HEK293T (cell line): ENCODE measurements at regions not wholly inside any gene's neighbourhood (a gene's known extent, or its start where the extent isn't known, plus 50 kb on each side); places are given as distances from the start of the nearest gene placed in this dataset.

Experiments used
- CTCF ChIA-PET: fragments of 350-600 bp; formaldehyde crosslinking; extraction: SDS; loops from one replicate; lab custom pipeline; 2021; ENCODE audit warnings: antibody characterized with exemption, inconsistent platforms; lab: Yijun Ruan, JAX
- POLR2A ChIA-PET: fragments of 350-600 bp; formaldehyde crosslinking; extraction: SDS; loops from one replicate; lab custom pipeline; 2020; ENCODE audit warnings: antibody characterized with exemption, inconsistent platforms; lab: Yijun Ruan, JAX
- DNase-seq: peaks from one replicate; pipeline ENCODE4 v3.0.0; 2012; ENCODE audit warnings: mixed read lengths; ENCODE audit errors: extremely low spot score
- ARNT ChIP-seq: fragments of 450-650 bp; IDR thresholded peaks from 2 replicates; pipeline ENCODE4 v1.6.1; 2017; ENCODE audit warnings: mild to moderate bottlenecking
- BHLHE40 ChIP-seq: fragments of 450-650 bp; IDR thresholded peaks from 2 replicates; pipeline ENCODE4 v1.6.1; 2016; ENCODE audit warnings: mild to moderate bottlenecking, moderate library complexity, borderline replicate concordance
- CTBP1 ChIP-seq: fragments of 450-650 bp; IDR thresholded peaks from 2 replicates; pipeline ENCODE4 v1.6.1; 2016; ENCODE audit warnings: borderline replicate concordance
- ELF4 ChIP-seq: fragments of 450-650 bp; IDR thresholded peaks from 2 replicates; pipeline ENCODE4 v1.6.1; 2017; ENCODE audit warnings: antibody characterized with exemption
- FOXA1 ChIP-seq: fragments of 450-650 bp; IDR thresholded peaks from 2 replicates; pipeline ENCODE4 v1.6.1; 2016; ENCODE audit warnings: mild to moderate bottlenecking
- FOXK2 ChIP-seq: fragments of 450-650 bp; IDR thresholded peaks from 2 replicates; pipeline ENCODE4 v1.6.1; 2016; ENCODE audit warnings: mild to moderate bottlenecking
- FOXM1 ChIP-seq: fragments of 450-650 bp; IDR thresholded peaks from 2 replicates; pipeline ENCODE4 v1.6.1; 2017; ENCODE audit warnings: mild to moderate bottlenecking, borderline replicate concordance
- HDGF ChIP-seq: fragments of 450-650 bp; IDR thresholded peaks from 2 replicates; pipeline ENCODE4 v1.6.1; 2017; ENCODE audit warnings: antibody characterized with exemption, borderline replicate concordance
- L3MBTL2 ChIP-seq: fragments of 450-650 bp; conservative IDR thresholded peaks from 2 replicates; pipeline ENCODE4 v1.6.1; 2016; ENCODE audit warnings: mild to moderate bottlenecking
- LEF1 ChIP-seq: fragments of 450-650 bp; IDR thresholded peaks from 2 replicates; pipeline ENCODE4 v1.6.1; 2017; ENCODE audit warnings: mild to moderate bottlenecking, borderline replicate concordance
- NFRKB ChIP-seq: fragments of 450-650 bp; IDR thresholded peaks from 2 replicates; pipeline ENCODE4 v1.6.1; 2016; ENCODE audit warnings: mild to moderate bottlenecking, moderate library complexity
- SP1 ChIP-seq: fragments of 450-650 bp; IDR thresholded peaks from 2 replicates; pipeline ENCODE4 v1.6.1; 2017
- SUZ12 ChIP-seq: fragments of 450-650 bp; IDR thresholded peaks from 2 replicates; pipeline ENCODE4 v1.6.1; 2016; ENCODE audit warnings: mild to moderate bottlenecking
- TARDBP ChIP-seq: fragments of 450-650 bp; IDR thresholded peaks from 2 replicates; pipeline ENCODE4 v1.6.1; 2016
- ZNF384 ChIP-seq: fragments of 450-650 bp; IDR thresholded peaks from 2 replicates; pipeline ENCODE4 v1.6.1; 2016
- TF ChIP-seq, protein P1 (sequence below): fragments of 450-650 bp; IDR thresholded peaks from 2 replicates; pipeline ENCODE4 v1.6.1; 2016

DNA sequence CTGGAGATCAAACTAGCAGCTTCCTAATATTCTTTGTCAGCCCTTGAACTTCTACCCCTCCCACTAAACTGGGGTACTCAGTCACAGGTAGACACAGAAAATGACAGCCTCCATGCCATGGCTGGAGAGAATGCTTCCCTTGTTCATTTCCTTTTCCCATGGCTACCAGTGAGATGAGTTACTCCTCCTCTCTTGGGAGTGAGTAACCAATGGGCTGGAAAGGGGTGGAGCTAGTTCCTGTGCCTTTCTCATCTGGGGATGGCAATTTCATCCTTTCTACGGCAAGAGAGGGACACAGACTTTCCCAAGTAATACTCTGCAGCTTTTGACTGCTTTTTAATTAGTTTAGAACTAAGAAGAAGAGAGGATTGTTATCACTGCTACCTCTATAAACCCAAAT, 1045.6 kb upstream of the WWC1 start:
- POLR2A ChIA-PET: no interaction called here
- CTCF ChIA-PET: no interaction called here
- DNase-seq: no peak
- TF ChIP-seq FOXK2 (no peak), BHLHE40 (no peak), SUZ12 (no peak), NFRKB (no peak), FOXM1 (no peak)
- TF ChIP-seq, protein P1, sequence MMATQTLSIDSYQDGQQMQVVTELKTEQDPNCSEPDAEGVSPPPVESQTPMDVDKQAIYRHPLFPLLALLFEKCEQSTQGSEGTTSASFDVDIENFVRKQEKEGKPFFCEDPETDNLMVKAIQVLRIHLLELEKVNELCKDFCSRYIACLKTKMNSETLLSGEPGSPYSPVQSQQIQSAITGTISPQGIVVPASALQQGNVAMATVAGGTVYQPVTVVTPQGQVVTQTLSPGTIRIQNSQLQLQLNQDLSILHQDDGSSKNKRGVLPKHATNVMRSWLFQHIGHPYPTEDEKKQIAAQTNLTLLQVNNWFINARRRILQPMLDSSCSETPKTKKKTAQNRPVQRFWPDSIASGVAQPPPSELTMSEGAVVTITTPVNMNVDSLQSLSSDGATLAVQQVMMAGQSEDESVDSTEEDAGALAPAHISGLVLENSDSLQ: no peak

- POLR2A ChIA-PET: no interaction called here
- CTCF ChIA-PET: no interaction called here
- DNase-seq: no peak
- TF ChIP-seq TARDBP: no peak
- no peak for TF ChIP-seq HDGF
- TF ChIP-seq FOXK2: no peak
- TF ChIP-seq FOXM1: no peak
- TF ChIP-seq ARNT: no peak
- no peak for TF ChIP-seq SP1
- no peak for TF ChIP-seq L3MBTL2
- TF ChIP-seq NFRKB: no peak
- TF ChIP-seq BHLHE40: no peak
Observed at GRCh38 chr5:167247816-167248215, 1043.6 kb upstream of the WWC1 start.

DNA sequence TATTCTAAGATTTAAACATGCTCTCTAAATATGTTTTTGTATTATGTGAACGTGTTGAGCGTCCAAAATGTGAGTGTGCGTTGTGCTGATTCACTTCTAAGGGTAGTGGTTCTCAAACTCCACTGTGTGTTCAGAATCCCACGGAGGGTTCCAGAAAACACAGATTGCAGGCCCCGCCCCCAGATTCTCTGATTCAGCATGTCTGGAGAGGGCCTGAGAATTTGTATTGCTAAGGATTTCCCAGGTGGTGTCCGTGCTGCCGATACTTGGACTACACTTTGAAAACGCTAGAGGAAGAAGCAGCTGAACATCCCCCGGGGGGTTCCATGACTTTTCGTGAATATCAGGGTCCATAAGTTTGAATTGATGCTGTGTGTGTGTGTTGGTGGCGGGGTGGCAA, 1043.2 kb upstream of the WWC1 start:
- CTCF ChIA-PET: no interaction called here
- DNase-seq: no peak
- TF ChIP-seq ZNF384 (no peak), FOXK2 (no peak), L3MBTL2 (no peak), ARNT (no peak), SUZ12 (no peak), CTBP1 (no peak), FOXA1 (no peak), BHLHE40 (no peak), SP1 (no peak), NFRKB (no peak), ELF4 (no peak), TARDBP (no peak), FOXM1 (no peak), LEF1 (no peak), HDGF (no peak)
- TF ChIP-seq, protein P1: no peak
- POLR2A ChIA-PET: no interaction called here

DNA sequence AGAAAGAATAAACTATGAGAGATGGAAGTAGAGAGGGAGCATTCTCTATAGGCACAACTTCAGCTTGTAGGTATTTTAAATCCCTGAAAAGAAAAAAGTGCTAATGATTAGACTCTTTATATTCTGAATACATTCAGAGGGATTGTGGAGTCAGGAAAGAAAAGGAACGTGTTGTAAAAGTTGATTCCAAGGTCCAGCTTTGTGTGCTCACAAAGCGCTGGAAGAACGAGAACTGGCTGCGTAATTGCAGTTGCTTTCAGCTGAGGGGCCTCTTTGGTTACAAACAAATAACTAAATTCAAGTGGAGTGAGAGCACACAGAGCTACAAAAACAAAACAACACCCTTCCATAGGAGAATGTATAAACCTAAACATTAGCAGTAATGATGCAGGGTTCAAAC, 1040.4 kb upstream of the WWC1 start:
- ChIA-PET CTCF (no interaction called here), POLR2A (no interaction called here)
- no peak for DNase-seq
- no peak for TF ChIP-seq SUZ12
- TF ChIP-seq, protein P1: no peak
- TF ChIP-seq FOXK2: no peak

DNA sequence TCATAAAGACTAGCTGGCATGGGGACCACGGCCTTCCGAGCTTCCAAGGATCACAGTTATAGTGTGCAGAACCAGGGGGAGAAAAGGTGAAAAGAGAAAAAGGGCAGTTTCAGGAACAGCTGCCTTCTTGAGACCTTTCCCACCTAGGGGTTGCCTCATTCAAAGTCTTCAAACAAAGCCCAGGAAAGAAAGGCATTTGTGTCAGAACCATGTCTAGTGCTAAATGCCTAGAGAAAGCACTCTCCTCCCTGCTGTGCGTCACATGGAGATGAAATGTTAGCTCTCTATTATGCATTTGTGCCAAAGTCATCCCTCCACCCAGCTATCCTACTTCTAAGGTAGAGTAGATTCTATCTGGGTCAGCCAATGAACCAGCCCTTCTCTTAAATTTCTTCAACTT, 1037.3 kb upstream of the WWC1 start:
- POLR2A ChIA-PET: no interaction called here
- no peak for DNase-seq
- CTCF ChIA-PET: no interaction called here
- TF ChIP-seq, protein P1: no peak
- no peak for TF ChIP-seq ZNF384

GRCh38 chr5:167255926-167256325, 1035.5 kb upstream of the WWC1 start:
- TF ChIP-seq CTBP1: no peak
- no peak for TF ChIP-seq TARDBP
- TF ChIP-seq FOXK2: no peak
- TF ChIP-seq NFRKB: no peak
- TF ChIP-seq FOXA1: no peak
- TF ChIP-seq ELF4: no peak
- DNase-seq: no peak
- POLR2A ChIA-PET: no interaction called here
- CTCF ChIA-PET: no interaction called here

DNA sequence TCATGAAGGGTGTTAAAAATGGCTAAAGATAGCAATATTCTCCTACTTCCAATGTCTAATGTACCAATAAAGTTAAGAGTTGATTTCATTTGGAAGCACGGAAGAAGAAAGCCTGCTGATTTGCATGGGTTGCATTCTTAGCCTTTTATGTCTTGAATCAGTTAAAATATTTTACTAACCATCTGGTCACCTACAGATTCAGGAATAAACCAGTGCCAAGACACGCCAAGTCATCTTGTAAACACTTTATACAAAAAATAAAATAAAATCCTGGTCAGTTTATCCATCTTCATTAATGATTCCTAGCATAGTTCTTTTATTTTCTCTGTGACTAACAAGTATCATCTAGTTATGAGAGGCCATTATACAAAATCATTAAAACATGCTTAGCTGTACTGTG, 1031.6 kb upstream of the WWC1 start:
- TF ChIP-seq TARDBP: no peak
- no peak for TF ChIP-seq SP1
- POLR2A ChIA-PET: no interaction called here
- DNase-seq: no peak
- CTCF ChIA-PET: no interaction called here
